Endothelial cell (in vitro differentiated cells): ENCODE measurements at regions not wholly inside any gene's neighbourhood (a gene's known extent, or its start where the extent isn't known, plus 50 kb on each side); places are given as distances from the start of the nearest gene placed in this dataset.

Experiments used
- DNase-seq: peaks from one replicate; pipeline ENCODE4 v3.0.0; 2021; ENCODE audit warnings: low spot score
- H3K27ac Mint-ChIP-seq: one replicate; pipeline ENCODE4 v1.8.0; 2021; ENCODE audit warnings: mixed read lengths, inconsistent platforms; ENCODE audit not compliant: unreplicated experiment
- H3K27me3 Mint-ChIP-seq: one replicate; pipeline ENCODE4 v1.8.0; 2021; ENCODE audit warnings: mild to moderate bottlenecking, moderate library complexity, mixed read lengths, inconsistent platforms; ENCODE audit not compliant: unreplicated experiment
- H3K36me3 Mint-ChIP-seq: one replicate; pipeline ENCODE4 v1.8.0; 2021; ENCODE audit warnings: mild to moderate bottlenecking, low read depth, mixed read lengths, inconsistent platforms; ENCODE audit not compliant: unreplicated experiment
- H3K4me1 Mint-ChIP-seq: one replicate; pipeline ENCODE4 v1.8.0; 2021; ENCODE audit warnings: mild to moderate bottlenecking, mixed read lengths, inconsistent platforms; ENCODE audit not compliant: unreplicated experiment
- H3K4me3 Mint-ChIP-seq: one replicate; pipeline ENCODE4 v1.8.0; 2021; ENCODE audit warnings: mild to moderate bottlenecking, mixed read lengths, inconsistent platforms; ENCODE audit not compliant: unreplicated experiment
- H3K9me3 Mint-ChIP-seq: one replicate; pipeline ENCODE4 v1.8.0; 2021; ENCODE audit warnings: mixed read lengths, inconsistent platforms; ENCODE audit not compliant: unreplicated experiment
- CTCF ChIP-seq: fragments of 200-600 bp; sonication (generic); IDR thresholded peaks from one replicate; pipeline ENCODE4 v1.5.0; 2021; ENCODE audit warnings: antibody characterized with exemption; ENCODE audit not compliant: unreplicated experiment

- DNase-seq: no peak
- peaks cover 2% of the 10 kb centered on the region for H3K27me3 Mint-ChIP-seq
- TF ChIP-seq CTCF: no peak
- no peaks in the 10 kb centered on the region for H3K36me3 Mint-ChIP-seq
- no peak overlapping the region for H3K4me3 Mint-ChIP-seq
- no peaks in the 10 kb centered on the region for H3K9me3 Mint-ChIP-seq
- peaks cover 7% of the 10 kb centered on the region for H3K4me1 Mint-ChIP-seq
- H3K27ac Mint-ChIP-seq: no peak overlapping the region
Observed at GRCh38 chr12:25793196-25793595, 165.3 kb upstream of the RASSF8 start.

DNA sequence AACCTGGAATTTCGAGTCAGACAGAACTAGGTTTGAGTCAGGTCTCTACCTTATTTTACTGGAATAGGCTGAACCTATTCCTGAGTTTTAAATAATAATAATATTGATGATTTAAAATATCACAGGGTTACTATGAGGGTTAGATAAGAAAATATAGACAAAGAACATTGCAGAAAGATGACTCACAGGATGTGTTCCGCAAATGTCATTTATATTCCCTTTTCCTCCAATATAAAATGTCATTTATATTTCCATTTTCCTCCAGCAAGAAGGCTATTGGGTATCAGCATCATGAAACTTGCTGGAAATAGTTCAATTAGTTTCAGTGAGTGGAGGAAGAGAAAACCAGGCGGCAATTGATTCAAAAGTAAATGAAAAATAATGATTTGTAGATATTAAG, 163.9 kb upstream of the RASSF8 start:
- TF ChIP-seq CTCF: no peak
- H3K4me3 Mint-ChIP-seq: no peak overlapping the region
- no peaks in the 10 kb centered on the region for H3K4me1 Mint-ChIP-seq
- H3K27ac Mint-ChIP-seq: no peak overlapping the region
- no peak for DNase-seq
- peaks cover 2% of the 10 kb centered on the region for H3K27me3 Mint-ChIP-seq
- H3K9me3 Mint-ChIP-seq: no peaks in the 10 kb centered on the region
- H3K36me3 Mint-ChIP-seq: no peaks in the 10 kb centered on the region

DNA sequence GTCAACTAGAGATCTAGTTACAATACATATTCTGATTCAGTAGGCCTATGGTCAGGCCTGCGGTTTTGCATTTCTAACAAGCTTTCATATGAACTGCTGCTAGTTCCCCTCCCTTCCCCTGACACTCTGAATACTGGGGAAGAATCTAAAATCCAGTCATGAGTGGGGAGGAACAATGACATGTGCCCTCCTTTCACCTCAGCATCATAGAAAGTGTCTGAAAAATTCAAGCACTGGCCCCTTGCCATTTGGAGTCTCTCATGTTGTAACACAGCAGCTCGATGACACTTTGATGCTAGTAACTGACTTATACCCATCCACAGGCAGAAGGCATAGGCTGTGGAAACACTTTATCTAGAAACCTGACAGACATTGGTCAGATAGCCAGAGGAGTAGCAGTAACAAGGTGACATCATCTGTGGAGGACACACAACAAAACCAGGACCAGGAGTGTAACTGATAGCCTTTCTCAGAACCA, 161.9 kb upstream of the RASSF8 start:
- TF ChIP-seq CTCF: no peak
- no peaks in the 10 kb centered on the region for H3K9me3 Mint-ChIP-seq
- no peaks in the 10 kb centered on the region for H3K36me3 Mint-ChIP-seq
- H3K4me3 Mint-ChIP-seq: no peak overlapping the region
- peaks cover 2% of the 10 kb centered on the region for H3K27me3 Mint-ChIP-seq
- DNase-seq: no peak
- no peaks in the 10 kb centered on the region for H3K4me1 Mint-ChIP-seq
- no peak overlapping the region for H3K27ac Mint-ChIP-seq

GRCh38 chr12:25797386-25797785, 161.1 kb upstream of the RASSF8 start:
- peaks cover 2% of the 10 kb centered on the region for H3K27me3 Mint-ChIP-seq
- no peaks in the 10 kb centered on the region for H3K36me3 Mint-ChIP-seq
- no peaks in the 10 kb centered on the region for H3K9me3 Mint-ChIP-seq
- TF ChIP-seq CTCF: no peak
- DNase-seq: no peak
- no peaks in the 10 kb centered on the region for H3K4me1 Mint-ChIP-seq
- H3K4me3 Mint-ChIP-seq: no peak overlapping the region
- no peak overlapping the region for H3K27ac Mint-ChIP-seq

GRCh38 chr12:25797949-25798348, 160.5 kb upstream of the RASSF8 start:
- no peak for DNase-seq
- no peaks in the 10 kb centered on the region for H3K4me1 Mint-ChIP-seq
- H3K36me3 Mint-ChIP-seq: no peaks in the 10 kb centered on the region
- no peaks in the 10 kb centered on the region for H3K9me3 Mint-ChIP-seq
- no peak for TF ChIP-seq CTCF
- no peak overlapping the region for H3K4me3 Mint-ChIP-seq
- H3K27ac Mint-ChIP-seq: no peak overlapping the region
- H3K27me3 Mint-ChIP-seq: peaks cover 2% of the 10 kb centered on the region
